GM12878 (cell line): ENCODE measurements at regions not wholly inside any gene's neighbourhood (a gene's known extent, or its start where the extent isn't known, plus 50 kb on each side); places are given as distances from the start of the nearest gene placed in this dataset.

ENCODE experiments used
- ATAC-seq: fragments of 200-7000 bp; cut with Tn5 transposase; 3 replicates; pipeline ENCODE4 v1.9.1; 2020; ENCODE audit warnings: mild to moderate bottlenecking, moderate library complexity
- BruUV-seq: library from RNA; stranded (reverse); fragments of 400-500 nt; replicated peaks from 2 replicates; lab custom pipeline; 2021; lab: Mats Ljungman, UMichigan
- CTCF ChIA-PET: fragments of 300-600 bp; sonication (Branson Sonifier 250); formaldehyde crosslinking; extraction: SDS; loops from one replicate; lab custom pipeline; 2021; ENCODE audit warnings: inconsistent platforms; lab: Yijun Ruan, JAX
- POLR2A ChIA-PET: fragments of 350-600 bp; formaldehyde crosslinking; extraction: SDS; loops from one replicate; lab custom pipeline; 2021; ENCODE audit warnings: inconsistent platforms; lab: Charles Lee
- RAD21 ChIA-PET: fragments of 300-600 bp; sonication (Branson Sonifier 250); formaldehyde crosslinking; loops from one replicate; lab custom pipeline; 2023; ENCODE audit warnings: antibody characterized with exemption; ENCODE audit not compliant: unreplicated experiment; lab: Charles Lee
- SMC1A ChIA-PET: fragments of 300-600 bp; sonication (Branson Sonifier 250); formaldehyde crosslinking; loops from one replicate; lab custom pipeline; 2023; ENCODE audit not compliant: unreplicated experiment, uncharacterized antibody; lab: Charles Lee
- DNase-seq: peaks from one replicate; pipeline ENCODE4 v3.0.0-alpha.2; 2011; ENCODE audit warnings: low read depth, low spot score
- FAIRE-seq: peaks from 3 replicates; lab custom pipeline; 2011; peaks lifted over from hg19 to GRCh38; lab: Jason Lieb, UNC
- H2AFZ ChIP-seq: 2 replicates; pipeline ENCODE4 v1.6.0; 2011; ENCODE audit warnings: low read depth, low read length, control low read depth; ENCODE audit not compliant: control insufficient read depth
- H3K27ac ChIP-seq: 2 replicates; pipeline ENCODE4 v1.5.1; 2011; ENCODE audit warnings: control low read depth; ENCODE audit not compliant: control insufficient read depth, insufficient read depth
- H3K27me3 ChIP-seq, 2 experiments: replicated peaks in 1 of 2; 2 replicates each; pipeline versions ENCODE4 v1.6.0 to v1.6.1; 2011; ENCODE audit warnings: low read length in 1 of 2; ENCODE audit not compliant: control insufficient read depth in 2 of 2, insufficient read depth in 2 of 2
- H3K36me3 ChIP-seq, 2 experiments: 2 replicates each; pipeline ENCODE4 v1.5.1; 2011; ENCODE audit warnings: low read length in 1 of 2; ENCODE audit not compliant: control insufficient read depth in 2 of 2, insufficient read depth in 2 of 2
- H3K4me1 ChIP-seq: 2 replicates; pipeline ENCODE4 v1.6.1; 2011; ENCODE audit warnings: mild to moderate bottlenecking, low read length, moderate library complexity, mixed read lengths; ENCODE audit not compliant: control insufficient read depth, insufficient read depth
- H3K4me2 ChIP-seq: 2 replicates; pipeline ENCODE4 v1.6.0; 2011; ENCODE audit warnings: control low read depth; ENCODE audit not compliant: control insufficient read depth, insufficient read depth
- H3K4me3 ChIP-seq: fragments of 200-600 bp; sonication (generic); 2 replicates; pipeline ENCODE4 v1.5.1; 2016
- H3K79me2 ChIP-seq: 2 replicates; pipeline ENCODE4 v1.6.0; 2011; ENCODE audit warnings: low read length; ENCODE audit not compliant: control insufficient read depth, insufficient read depth
- H3K9ac ChIP-seq: 2 replicates; pipeline ENCODE4 v1.8.0; 2011; ENCODE audit warnings: low read length, control low read depth, mixed read lengths; ENCODE audit not compliant: control insufficient read depth, insufficient read depth
- H3K9me3 ChIP-seq: replicated peaks from 3 replicates; pipeline ENCODE4 v1.5.1; 2011; ENCODE audit warnings: mild to moderate bottlenecking, low read length; ENCODE audit not compliant: control insufficient read depth, insufficient read depth
- H4K20me1 ChIP-seq: 2 replicates; pipeline ENCODE4 v1.6.0; 2011; ENCODE audit not compliant: control insufficient read depth, insufficient read depth
- BCL11A ChIP-seq: IDR thresholded peaks from 2 replicates; pipeline ENCODE4 v1.6.1; 2011; ENCODE audit warnings: low read depth, low read length
- BMI1 ChIP-seq: fragments of 450-650 bp; IDR thresholded peaks from 2 replicates; pipeline ENCODE4 v1.6.1; 2016; ENCODE audit warnings: mild to moderate bottlenecking, moderate library complexity, borderline replicate concordance
- CBX5 ChIP-seq: sonication (generic); IDR thresholded peaks from 2 replicates; pipeline ENCODE4 v1.6.1; 2016; ENCODE audit warnings: low read depth, moderate library complexity, mild to moderate bottlenecking, inconsistent platforms
- CHD1 ChIP-seq: IDR thresholded peaks from 2 replicates; pipeline ENCODE4 v1.6.1; 2012; ENCODE audit warnings: low read depth, low read length, improper control_type of control experiment
- HDAC6 ChIP-seq: fragments of 200-600 bp; sonication (generic); IDR thresholded peaks from one replicate; pipeline ENCODE4 v1.8.0; 2017; ENCODE audit warnings: antibody characterized with exemption; ENCODE audit not compliant: unreplicated experiment
- MAX ChIP-seq: IDR thresholded peaks from 2 replicates; pipeline ENCODE4 v1.6.1; 2012; ENCODE audit warnings: low read depth, low read length, improper control_type of control experiment
- NFYA ChIP-seq: IDR thresholded peaks from 2 replicates; pipeline ENCODE4 v1.6.1; 2011; ENCODE audit warnings: low read depth, mild to moderate bottlenecking, low read length, improper control_type of control experiment, borderline replicate concordance
- POLR2A ChIP-seq: IDR thresholded peaks from 2 replicates; pipeline ENCODE4 v1.6.1; 2011; ENCODE audit warnings: low read depth, mild to moderate bottlenecking, low read length
- SUPT20H ChIP-seq: IDR thresholded peaks from 2 replicates; pipeline ENCODE4 v1.6.1; 2011; ENCODE audit warnings: low read depth, mild to moderate bottlenecking, low read length, moderate library complexity, borderline replicate concordance; ENCODE audit not compliant: control insufficient read depth
- TAF1 ChIP-seq: IDR thresholded peaks from 2 replicates; pipeline ENCODE4 v1.6.1; 2011; ENCODE audit warnings: mild to moderate bottlenecking, low read depth, low read length, borderline replicate concordance
- TCF3 ChIP-seq: IDR thresholded peaks from 2 replicates; pipeline ENCODE4 v1.6.1; 2012; ENCODE audit warnings: low read depth, mild to moderate bottlenecking, low read length, borderline replicate concordance; ENCODE audit not compliant: insufficient read depth
- WGBS: methylation state at CpG from one replicate; pipeline ENCODE4 v1.1.6; 2016; ENCODE audit warnings: low lambda C conversion rate; ENCODE audit not compliant: insufficient replicate concordance, insufficient coverage; ENCODE audit errors: missing lambda C conversion rate; 5-methylcytosine and 5-hydroxymethylcytosine counted together
- in situ Hi-C: fragments of 300-500 bp; cut with MboI; formaldehyde crosslinking; loops from 9 replicates; pipeline ENCODE4 v1.14.3; 2018; ENCODE audit warnings: mixed read lengths
- intact Hi-C: fragments of 100-400 bp; cut with micrococcal nuclease; formaldehyde crosslinking; loops from one replicate; pipeline ENCODE4 v1.14.2; 2022; ENCODE audit not compliant: unreplicated experiment

DNA sequence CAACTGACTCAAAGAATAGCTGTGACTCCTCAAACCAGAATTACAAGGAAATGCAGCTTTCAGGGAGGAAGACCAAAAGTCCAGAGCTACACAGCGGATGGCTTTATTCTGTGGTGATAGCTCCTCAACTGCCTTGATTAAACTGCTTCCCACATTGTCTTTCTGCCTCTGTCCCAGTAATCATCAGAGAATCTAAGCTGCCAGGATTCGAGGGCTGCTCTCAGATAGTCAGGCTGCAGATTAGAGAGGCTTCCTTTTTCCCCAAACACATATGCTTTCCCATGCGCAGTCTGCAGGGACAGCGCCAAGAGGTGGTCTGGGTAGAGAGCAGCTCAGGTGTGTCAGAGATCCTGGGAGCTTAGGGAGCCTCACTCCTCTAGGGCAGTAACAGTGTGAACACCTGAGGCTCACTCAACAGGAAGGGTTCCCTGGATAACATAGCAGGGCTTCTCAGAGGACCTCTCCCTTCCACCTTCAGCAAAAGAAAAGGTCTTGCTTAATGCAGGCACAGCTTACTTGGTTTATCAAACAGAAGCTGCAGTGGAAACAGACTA, 439.9 kb upstream of the TLE4 start:
- no peaks in the 10 kb centered on the region for H4K20me1 ChIP-seq
- SMC1A ChIA-PET: interaction anchor here (1.0 to 1.2 kb wide), 2 partner anchors 12 to 162 kb away, joined by 3 to 4 read pairs; no protein-coding TSS in a partner anchor
- in situ Hi-C loops: no loop called here
- no peak overlapping the region for H3K27ac ChIP-seq
- no peak overlapping the region for H3K4me3 ChIP-seq
- no TSS peak for BruUV-seq
- H3K4me2 ChIP-seq: no peak overlapping the region
- H3K9me3 ChIP-seq: no peaks in the 10 kb centered on the region
- RAD21 ChIA-PET: no interaction called here
- ATAC-seq (no peak), FAIRE-seq (no peak), DNase-seq (no peak)
- H3K36me3 ChIP-seq: no peaks in the 10 kb centered on the region
- no peaks in the 10 kb centered on the region for H3K27me3 ChIP-seq
- no peak overlapping the region for H2AFZ ChIP-seq
- CTCF ChIA-PET: interaction anchor here (1.4 kb wide), 1 partner anchor 9 kb away, joined by 3 read pairs; no protein-coding TSS in a partner anchor
- WGBS: 61% methylated on average over 4 of the region's 4 CpGs
- H3K9ac ChIP-seq: no peak overlapping the region
- no peaks in the 10 kb centered on the region for H3K4me1 ChIP-seq
- POLR2A ChIA-PET: no interaction called here
- no peaks in the 10 kb centered on the region for H3K79me2 ChIP-seq
- TF ChIP-seq TAF1: no peak
- no peak for TF ChIP-seq POLR2A
- TF ChIP-seq CBX5: no peak
- TF ChIP-seq MAX: no peak
- no peak for TF ChIP-seq NFYA
- TF ChIP-seq SUPT20H: no peak
- no peak for TF ChIP-seq TCF3
- TF ChIP-seq BCL11A: no peak
- TF ChIP-seq BMI1: no peak
- TF ChIP-seq HDAC6: no peak
- TF ChIP-seq CHD1: no peak
- intact Hi-C loops: loop anchor here (10.0 kb wide), 3 partner anchors 307 to 1043 kb away; no protein-coding TSS in a partner anchor
